CD4-positive, alpha-beta memory T cell (primary cell): ENCODE measurements at regions not wholly inside any gene's neighbourhood (a gene's known extent, or its start where the extent isn't known, plus 50 kb on each side); places are given as distances from the start of the nearest gene placed in this dataset.

Experiments
- CTCF ChIA-PET: fragments of 350-600 bp; sonication (Branson Sonifier 250); formaldehyde crosslinking; loops from one replicate; lab custom pipeline; 2021; ENCODE audit warnings: inconsistent platforms; ENCODE audit not compliant: partially characterized antibody; lab: Charles Lee
- POLR2A ChIA-PET: fragments of 350-600 bp; sonication (Branson Sonifier 250); formaldehyde crosslinking; loops from one replicate; lab custom pipeline; 2021; ENCODE audit not compliant: partially characterized antibody; lab: Charles Lee
- DNase-seq, 5 donors: peaks; one replicate each; pipeline versions ENCODE4 v3.0.0 to v3.0.0-alpha.2; 2020 to 2022; ENCODE audit warnings: mixed read lengths in 1 of 5
- H3K27ac ChIP-seq: one replicate; pipeline ENCODE4 v1.7.0; 2013; ENCODE audit warnings: low read depth, low read length
- H3K27me3 ChIP-seq: 2 replicates; pipeline ENCODE4 v1.7.0; 2013; ENCODE audit warnings: mild to moderate bottlenecking, low read length, moderate library complexity; ENCODE audit not compliant: insufficient read depth
- H3K36me3 ChIP-seq: 2 replicates; pipeline ENCODE4 v1.7.0; 2013; ENCODE audit warnings: mild to moderate bottlenecking, low read length, moderate library complexity; ENCODE audit not compliant: insufficient read depth
- H3K4me1 ChIP-seq: 2 replicates; pipeline ENCODE4 v1.7.0; 2013; ENCODE audit warnings: mild to moderate bottlenecking, low read length, moderate library complexity; ENCODE audit not compliant: insufficient read depth
- H3K4me3 ChIP-seq, 2 donors: one replicate each; pipeline ENCODE4 v1.7.0; 2013; ENCODE audit warnings: low read length in 2 of 2, mild to moderate bottlenecking in 1 of 2
- H3K9me3 ChIP-seq, 2 donors: one replicate each; pipeline ENCODE4 v1.7.0; 2013; ENCODE audit warnings: low read length in 2 of 2, control low read depth in 1 of 2; ENCODE audit not compliant: control insufficient read depth in 1 of 2
- H3K27ac Mint-ChIP-seq, 7 donors: one replicate each; pipeline ENCODE4 v1.8.0; 2020 to 2021; ENCODE audit warnings: mixed read lengths in 7 of 7, mild to moderate bottlenecking in 6 of 7, inconsistent platforms in 3 of 7, moderate library complexity in 3 of 7
- H3K27me3 Mint-ChIP-seq, 2 donors: one replicate each; pipeline ENCODE4 v1.8.0; 2020 to 2021; ENCODE audit warnings: mixed read lengths in 2 of 2
- H3K36me3 Mint-ChIP-seq, 2 donors: one replicate each; pipeline ENCODE4 v1.8.0; 2020 to 2021; ENCODE audit warnings: mixed read lengths in 2 of 2, inconsistent platforms in 1 of 2, mild to moderate bottlenecking in 1 of 2
- H3K4me1 Mint-ChIP-seq, 4 donors: one replicate each; pipeline ENCODE4 v1.8.0; 2020 to 2021; ENCODE audit warnings: mixed read lengths in 4 of 4, mild to moderate bottlenecking in 1 of 4
- H3K4me3 Mint-ChIP-seq, 8 donors: one replicate each; pipeline ENCODE4 v1.8.0; 2020 to 2021; ENCODE audit warnings: mixed read lengths in 8 of 8, mild to moderate bottlenecking in 7 of 8, moderate library complexity in 6 of 8, inconsistent platforms in 3 of 8
- H3K9me3 Mint-ChIP-seq, 8 donors: one replicate each; pipeline ENCODE4 v1.8.0; 2020 to 2021; ENCODE audit warnings: mixed read lengths in 8 of 8, mild to moderate bottlenecking in 5 of 8, inconsistent platforms in 3 of 8, moderate library complexity in 1 of 8
- intact Hi-C: fragments of 100-400 bp; cut with micrococcal nuclease; formaldehyde crosslinking; loops from one replicate; pipeline ENCODE4 v1.15.1; 2023

- Mint-ChIP-seq H3K27me3 (peaks cover 1 to 2% of the 10 kb centered on the region in 2 donors), H3K27ac (no peak overlapping the region), H3K9me3 (peaks cover 0 to 24% (median 17%) of the 10 kb centered on the region in 8 donors), H3K4me1 (no peaks in the 10 kb centered on the region), H3K4me3 (no peak overlapping the region), H3K36me3 (no peaks in the 10 kb centered on the region)
- H3K27me3 ChIP-seq = no peaks in the 10 kb centered on the region
- no peak overlapping the region for H3K4me3 ChIP-seq
- H3K9me3 ChIP-seq = no peaks in the 10 kb centered on the region
- no peaks in the 10 kb centered on the region for H3K36me3 ChIP-seq
- POLR2A ChIA-PET = no interaction called here
- CTCF ChIA-PET = no interaction called here
- intact Hi-C loops = no loop called here
- no peak for DNase-seq
- no peak overlapping the region for H3K27ac ChIP-seq
- H3K4me1 ChIP-seq = no peaks in the 10 kb centered on the region
These were observed 243.1 kb upstream of the ECI2 start for GRCh38 chr6:4378319-4378996.

GRCh38 chr6:4377603-4378002 lies 242.2 kb upstream of the ECI2 start:
- no peaks in the 10 kb centered on the region for H3K36me3 ChIP-seq
- H3K9me3 ChIP-seq = no peaks in the 10 kb centered on the region
- no peak overlapping the region for H3K27ac ChIP-seq
- H3K4me3 ChIP-seq = no peak overlapping the region
- no peaks in the 10 kb centered on the region for H3K27me3 ChIP-seq
- intact Hi-C loops = no loop called here
- no peak for DNase-seq
- H3K36me3 Mint-ChIP-seq = no peaks in the 10 kb centered on the region
- H3K27ac Mint-ChIP-seq = no peak overlapping the region
- H3K27me3 Mint-ChIP-seq = peaks cover 2 to 3% of the 10 kb centered on the region in 2 donors
- no peaks in the 10 kb centered on the region for H3K4me1 ChIP-seq
- ChIA-PET POLR2A (no interaction called here), CTCF (no interaction called here)
- H3K4me3 Mint-ChIP-seq = no peak overlapping the region
- no peaks in the 10 kb centered on the region for H3K4me1 Mint-ChIP-seq
- H3K9me3 Mint-ChIP-seq = peaks cover 0 to 15% (median 11%) of the 10 kb centered on the region in 8 donors

- H3K4me1 Mint-ChIP-seq = no peaks in the 10 kb centered on the region
These were observed 238.8 kb upstream of the ECI2 start for GRCh38 chr6:4374216-4374615.

GRCh38 chr6:4372866-4373265 lies 237.5 kb upstream of the ECI2 start:
- H3K27me3 ChIP-seq = no peaks in the 10 kb centered on the region
- H3K36me3 Mint-ChIP-seq = no peaks in the 10 kb centered on the region
- no peaks in the 10 kb centered on the region for H3K4me1 ChIP-seq
- DNase-seq = no peak
- H3K4me3 ChIP-seq = no peak overlapping the region
- no peaks in the 10 kb centered on the region for H3K4me1 Mint-ChIP-seq
- H3K4me3 Mint-ChIP-seq = no peak overlapping the region
- H3K27me3 Mint-ChIP-seq = peaks cover 2 to 10% of the 10 kb centered on the region in 2 donors
- CTCF ChIA-PET = no interaction called here
- no peaks in the 10 kb centered on the region for H3K36me3 ChIP-seq
- POLR2A ChIA-PET = no interaction called here
- H3K27ac ChIP-seq = no peak overlapping the region
- peaks cover 0 to 10% (median 0%) of the 10 kb centered on the region in 8 donors for H3K9me3 Mint-ChIP-seq
- no peaks in the 10 kb centered on the region for H3K9me3 ChIP-seq
- intact Hi-C loops = no loop called here
- H3K27ac Mint-ChIP-seq = peak overlapping the region in 1 of 7 donors; percentile 44

More at GRCh38 chr6:4374216-4374615, 238.8 kb upstream of the ECI2 start:
- Histone ChIP-seq H3K4me3 (no peak overlapping the region), H3K9me3 (no peaks in the 10 kb centered on the region), H3K36me3 (no peaks in the 10 kb centered on the region), H3K27me3 (no peaks in the 10 kb centered on the region), H3K4me1 (no peaks in the 10 kb centered on the region), H3K27ac (no peak overlapping the region)
- peaks cover 0 to 10% (median 0%) of the 10 kb centered on the region in 8 donors for H3K9me3 Mint-ChIP-seq
- H3K27ac Mint-ChIP-seq = no peak overlapping the region
- POLR2A ChIA-PET = no interaction called here
- no peaks in the 10 kb centered on the region for H3K36me3 Mint-ChIP-seq
- intact Hi-C loops = no loop called here
- CTCF ChIA-PET = no interaction called here
- no peak for DNase-seq
- no peak overlapping the region for H3K4me3 Mint-ChIP-seq
- H3K27me3 Mint-ChIP-seq = peaks cover 2 to 8% of the 10 kb centered on the region in 2 donors

GRCh38 chr6:4371207-4371921 lies 236.0 kb upstream of the ECI2 start:
- no peaks in the 10 kb centered on the region for H3K27me3 ChIP-seq
- peaks cover 0 to 10% (median 0%) of the 10 kb centered on the region in 8 donors for H3K9me3 Mint-ChIP-seq
- H3K4me3 ChIP-seq = no peak overlapping the region
- intact Hi-C loops = no loop called here
- H3K4me1 ChIP-seq = no peaks in the 10 kb centered on the region
- H3K4me1 Mint-ChIP-seq = no peaks in the 10 kb centered on the region
- CTCF ChIA-PET = no interaction called here
- H3K27ac ChIP-seq = no peak overlapping the region
- no peak overlapping the region for H3K27ac Mint-ChIP-seq
- DNase-seq = no peak
- no peaks in the 10 kb centered on the region for H3K36me3 Mint-ChIP-seq
- H3K4me3 Mint-ChIP-seq = no peak overlapping the region
- H3K36me3 ChIP-seq = no peaks in the 10 kb centered on the region
- POLR2A ChIA-PET = no interaction called here
- no peaks in the 10 kb centered on the region for H3K9me3 ChIP-seq
- peaks cover 2 to 12% of the 10 kb centered on the region in 2 donors for H3K27me3 Mint-ChIP-seq

- Histone ChIP-seq H3K9me3 (no peaks in the 10 kb centered on the region), H3K27ac (no peak overlapping the region), H3K27me3 (no peaks in the 10 kb centered on the region), H3K4me1 (no peaks in the 10 kb centered on the region), H3K36me3 (no peaks in the 10 kb centered on the region), H3K4me3 (no peak overlapping the region)
- H3K9me3 Mint-ChIP-seq = peaks cover 0 to 10% (median 0%) of the 10 kb centered on the region in 8 donors
- H3K4me1 Mint-ChIP-seq = no peaks in the 10 kb centered on the region
- H3K27me3 Mint-ChIP-seq = peaks cover 2 to 12% of the 10 kb centered on the region in 2 donors
- H3K27ac Mint-ChIP-seq = no peak overlapping the region
- no peak for DNase-seq
- no peaks in the 10 kb centered on the region for H3K36me3 Mint-ChIP-seq
- H3K4me3 Mint-ChIP-seq = no peak overlapping the region
- POLR2A ChIA-PET = no interaction called here
- intact Hi-C loops = no loop called here
- CTCF ChIA-PET = no interaction called here
These were observed 234.7 kb upstream of the ECI2 start for GRCh38 chr6:4370066-4370465.

GRCh38 chr6:4369616-4370015 lies 234.2 kb upstream of the ECI2 start:
- ChIA-PET CTCF (no interaction called here), POLR2A (no interaction called here)
- Histone ChIP-seq H3K4me3 (no peak overlapping the region), H3K27ac (no peak overlapping the region), H3K27me3 (no peaks in the 10 kb centered on the region), H3K9me3 (no peaks in the 10 kb centered on the region), H3K36me3 (no peaks in the 10 kb centered on the region), H3K4me1 (no peaks in the 10 kb centered on the region)
- DNase-seq = no peak
- intact Hi-C loops = no loop called here
- no peaks in the 10 kb centered on the region for H3K36me3 Mint-ChIP-seq
- H3K27ac Mint-ChIP-seq = no peak overlapping the region
- no peaks in the 10 kb centered on the region for H3K4me1 Mint-ChIP-seq
- H3K9me3 Mint-ChIP-seq = peaks cover 0 to 10% (median 0%) of the 10 kb centered on the region in 8 donors
- H3K4me3 Mint-ChIP-seq = no peak overlapping the region
- peaks cover 2 to 12% of the 10 kb centered on the region in 2 donors for H3K27me3 Mint-ChIP-seq
